HG03159 (cell line): ENCODE measurements at regions not wholly inside any gene's neighbourhood (a gene's known extent, or its start where the extent isn't known, plus 50 kb on each side); places are given as distances from the start of the nearest gene placed in this dataset.
"Not testable (repeated sequence)": the region's sequence is repeated elsewhere in the genome, so short reads cannot be mapped to it uniquely, and the experiment has no call there.

Experiments
- ATAC-seq: cut with Tn5 transposase; IDR thresholded peaks from one replicate; pipeline ENCODE4 v1.9.1; 2021; ENCODE audit warnings: mild to moderate bottlenecking, moderate library complexity; ENCODE audit not compliant: unreplicated experiment

GRCh38 chrX:107296184-107296583 is 89.8 kb downstream of the DNAAF6 start:
- not testable (repeated sequence) for ATAC-seq

- ATAC-seq, result no peak
Observed at GRCh38 chrX:107298276-107298675, 91.9 kb downstream of the DNAAF6 start.

- no peak for ATAC-seq
Observed at GRCh38 chrX:107301253-107301652, 94.8 kb downstream of the DNAAF6 start.

GRCh38 chrX:107304141-107304540 is 97.7 kb downstream of the DNAAF6 start:
- ATAC-seq, result no peak

GRCh38 chrX:107323786-107324492 is 117.5 kb downstream of the DNAAF6 start:
- no peak for ATAC-seq

GRCh38 chrX:107324493-107325310 is 118.3 kb downstream of the DNAAF6 start:
- no peak for ATAC-seq

GRCh38 chrX:107325467-107325866 is 119.1 kb downstream of the DNAAF6 start:
- no peak for ATAC-seq

GRCh38 chrX:107348051-107348450 is 101.4 kb upstream of the FRMPD3 start:
- ATAC-seq, result no peak

- ATAC-seq, result no peak
Observed at GRCh38 chrX:107348990-107349389, 100.5 kb upstream of the FRMPD3 start.

GRCh38 chrX:107355533-107355932 is 93.9 kb upstream of the FRMPD3 start:
- no peak for ATAC-seq

- no peak for ATAC-seq
Observed at GRCh38 chrX:107360788-107361360, 88.6 kb upstream of the FRMPD3 start.

- not testable (repeated sequence) for ATAC-seq
Observed at GRCh38 chrX:107370185-107370584, 79.3 kb upstream of the FRMPD3 start.

- ATAC-seq, result no peak
Observed at GRCh38 chrX:107374132-107374531, 75.3 kb upstream of the FRMPD3 start.

- ATAC-seq, result no peak
Observed at GRCh38 chrX:107374831-107375230, 74.6 kb upstream of the FRMPD3 start.

- ATAC-seq, result not testable (repeated sequence)
Observed at GRCh38 chrX:107376186-107376585, 73.3 kb upstream of the FRMPD3 start.

- no peak for ATAC-seq
Observed at GRCh38 chrX:107384397-107385105, 64.9 kb upstream of the FRMPD3 start.

- no peak for ATAC-seq
Observed at GRCh38 chrX:107389726-107390125, 59.7 kb upstream of the FRMPD3 start.

GRCh38 chrX:107393656-107394055 is 55.8 kb upstream of the FRMPD3 start:
- ATAC-seq, result not testable (repeated sequence)

GRCh38 chrX:107396235-107396634 is 53.2 kb upstream of the FRMPD3 start:
- no peak for ATAC-seq

GRCh38 chrX:107396783-107397182 is 52.7 kb upstream of the FRMPD3 start:
- ATAC-seq, result no peak

- peak; percentile 83 for ATAC-seq
Observed at GRCh38 chrX:107398115-107398514, 51.3 kb upstream of the FRMPD3 start.
